Liver (tissue), 3 donors: ENCODE measurements at regions not wholly inside any gene's neighbourhood (a gene's known extent, or its start where the extent isn't known, plus 50 kb on each side); places are given as distances from the start of the nearest gene placed in this dataset.
A peak's percentile ranks its signal among the peaks of the same experiment; 100 is the strongest.

Source experiments
- ATF3 ChIP-seq: IDR thresholded peaks from 2 replicates; pipeline ENCODE4 v1.6.1; 2016; ENCODE audit warnings: antibody characterized with exemption
- FOXA1 ChIP-seq: IDR thresholded peaks from 2 replicates; pipeline ENCODE4 v1.6.1; 2016; ENCODE audit warnings: antibody characterized with exemption
- GABPA ChIP-seq, 2 donors: IDR thresholded peaks in 1 of 2; conservative IDR thresholded peaks in 1 of 2; 2 replicates each; pipeline ENCODE4 v1.6.1; 2016; ENCODE audit warnings: antibody characterized with exemption in 2 of 2, mild to moderate bottlenecking in 1 of 2, moderate library complexity in 1 of 2
- JUND ChIP-seq, 2 donors: IDR thresholded peaks; 2 replicates each; pipeline ENCODE4 v1.6.1; 2016; ENCODE audit warnings: antibody characterized with exemption in 2 of 2
- NR2F2 ChIP-seq: IDR thresholded peaks from 2 replicates; pipeline ENCODE4 v1.6.1; 2016; ENCODE audit warnings: antibody characterized with exemption
- RAD21 ChIP-seq, 2 donors: IDR thresholded peaks; 2 replicates each; pipeline ENCODE4 v1.6.1; 2016; ENCODE audit warnings: antibody characterized with exemption in 2 of 2, mild to moderate bottlenecking in 2 of 2
- SP1 ChIP-seq: IDR thresholded peaks from 2 replicates; pipeline ENCODE4 v1.6.1; 2018; ENCODE audit warnings: antibody characterized with exemption, mild to moderate bottlenecking
- TAF1 ChIP-seq: conservative IDR thresholded peaks from 2 replicates; pipeline ENCODE4 v1.6.1; 2016; ENCODE audit warnings: antibody characterized with exemption, mild to moderate bottlenecking
- YY1 ChIP-seq: IDR thresholded peaks from 2 replicates; pipeline ENCODE4 v1.6.1; 2016; ENCODE audit warnings: antibody characterized with exemption, mild to moderate bottlenecking
- ZBTB33 ChIP-seq: IDR thresholded peaks from 2 replicates; pipeline ENCODE4 v1.6.1; 2016; ENCODE audit warnings: antibody characterized with exemption
- TF ChIP-seq, protein P1 (sequence below): IDR thresholded peaks from 2 replicates; pipeline ENCODE4 v1.6.1; 2016; ENCODE audit warnings: antibody characterized with exemption, mild to moderate bottlenecking
- TF ChIP-seq, protein P2 (sequence below): fragments of 150-350 bp; IDR thresholded peaks from 2 replicates; pipeline ENCODE4 v1.5.1; 2017; ENCODE audit warnings: improper control_type of control experiment, low read depth, low read length; ENCODE audit not compliant: missing input control
- donor health status: healthy.
- donor health status: healthy.

- TF ChIP-seq, protein P1, sequence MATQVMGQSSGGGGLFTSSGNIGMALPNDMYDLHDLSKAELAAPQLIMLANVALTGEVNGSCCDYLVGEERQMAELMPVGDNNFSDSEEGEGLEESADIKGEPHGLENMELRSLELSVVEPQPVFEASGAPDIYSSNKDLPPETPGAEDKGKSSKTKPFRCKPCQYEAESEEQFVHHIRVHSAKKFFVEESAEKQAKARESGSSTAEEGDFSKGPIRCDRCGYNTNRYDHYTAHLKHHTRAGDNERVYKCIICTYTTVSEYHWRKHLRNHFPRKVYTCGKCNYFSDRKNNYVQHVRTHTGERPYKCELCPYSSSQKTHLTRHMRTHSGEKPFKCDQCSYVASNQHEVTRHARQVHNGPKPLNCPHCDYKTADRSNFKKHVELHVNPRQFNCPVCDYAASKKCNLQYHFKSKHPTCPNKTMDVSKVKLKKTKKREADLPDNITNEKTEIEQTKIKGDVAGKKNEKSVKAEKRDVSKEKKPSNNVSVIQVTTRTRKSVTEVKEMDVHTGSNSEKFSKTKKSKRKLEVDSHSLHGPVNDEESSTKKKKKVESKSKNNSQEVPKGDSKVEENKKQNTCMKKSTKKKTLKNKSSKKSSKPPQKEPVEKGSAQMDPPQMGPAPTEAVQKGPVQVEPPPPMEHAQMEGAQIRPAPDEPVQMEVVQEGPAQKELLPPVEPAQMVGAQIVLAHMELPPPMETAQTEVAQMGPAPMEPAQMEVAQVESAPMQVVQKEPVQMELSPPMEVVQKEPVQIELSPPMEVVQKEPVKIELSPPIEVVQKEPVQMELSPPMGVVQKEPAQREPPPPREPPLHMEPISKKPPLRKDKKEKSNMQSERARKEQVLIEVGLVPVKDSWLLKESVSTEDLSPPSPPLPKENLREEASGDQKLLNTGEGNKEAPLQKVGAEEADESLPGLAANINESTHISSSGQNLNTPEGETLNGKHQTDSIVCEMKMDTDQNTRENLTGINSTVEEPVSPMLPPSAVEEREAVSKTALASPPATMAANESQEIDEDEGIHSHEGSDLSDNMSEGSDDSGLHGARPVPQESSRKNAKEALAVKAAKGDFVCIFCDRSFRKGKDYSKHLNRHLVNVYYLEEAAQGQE: no peak
- TF ChIP-seq, protein P2, sequence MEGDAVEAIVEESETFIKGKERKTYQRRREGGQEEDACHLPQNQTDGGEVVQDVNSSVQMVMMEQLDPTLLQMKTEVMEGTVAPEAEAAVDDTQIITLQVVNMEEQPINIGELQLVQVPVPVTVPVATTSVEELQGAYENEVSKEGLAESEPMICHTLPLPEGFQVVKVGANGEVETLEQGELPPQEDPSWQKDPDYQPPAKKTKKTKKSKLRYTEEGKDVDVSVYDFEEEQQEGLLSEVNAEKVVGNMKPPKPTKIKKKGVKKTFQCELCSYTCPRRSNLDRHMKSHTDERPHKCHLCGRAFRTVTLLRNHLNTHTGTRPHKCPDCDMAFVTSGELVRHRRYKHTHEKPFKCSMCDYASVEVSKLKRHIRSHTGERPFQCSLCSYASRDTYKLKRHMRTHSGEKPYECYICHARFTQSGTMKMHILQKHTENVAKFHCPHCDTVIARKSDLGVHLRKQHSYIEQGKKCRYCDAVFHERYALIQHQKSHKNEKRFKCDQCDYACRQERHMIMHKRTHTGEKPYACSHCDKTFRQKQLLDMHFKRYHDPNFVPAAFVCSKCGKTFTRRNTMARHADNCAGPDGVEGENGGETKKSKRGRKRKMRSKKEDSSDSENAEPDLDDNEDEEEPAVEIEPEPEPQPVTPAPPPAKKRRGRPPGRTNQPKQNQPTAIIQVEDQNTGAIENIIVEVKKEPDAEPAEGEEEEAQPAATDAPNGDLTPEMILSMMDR: no peak
- TF ChIP-seq YY1 (no peak), TAF1 (no peak), SP1 (no peak), JUND (IDR thresholded peaks at IDR 0.05) (no peak), ZBTB33 (no peak), FOXA1 (no peak), GABPA (IDR thresholded peaks at IDR 0.05 in 1 of 2, conservative IDR thresholded peaks at IDR 0.05 in 1 of 2) (no peak), NR2F2 (no peak), ATF3 (no peak), RAD21 (IDR thresholded peaks at IDR 0.05) (peak in 1 of 2 donors; percentile 6)
Measured at GRCh38 chr6:134678436-134678889, 271.4 kb downstream of the ALDH8A1 start.
